Left lung (tissue), 4 donors: ENCODE measurements at regions not wholly inside any gene's neighbourhood (a gene's known extent, or its start where the extent isn't known, plus 50 kb on each side); places are given as distances from the start of the nearest gene placed in this dataset.

Experiments used
- ATAC-seq: fragments of 200-7000 bp; cut with Tn5 transposase; one replicate; pipeline ENCODE4 v1.9.1; 2020; ENCODE audit warnings: moderate library complexity
- DNase-seq, 4 donors: peaks; one replicate each; pipeline ENCODE4 v3.0.0-alpha.2; 2013 to 2020
- H3K27ac ChIP-seq, 2 donors: fragments of 200-600 bp; sonication (generic) in 1 of 2; one replicate each; pipeline versions ENCODE4 v1.5.0 to v1.8.0; 2020 to 2021
- H3K27me3 ChIP-seq, 2 donors: fragments of 200-600 bp; sonication (generic) in 1 of 2; one replicate each; pipeline versions ENCODE4 v1.5.0 to v1.8.0; 2020 to 2021
- H3K36me3 ChIP-seq, 2 donors: fragments of 200-600 bp; sonication (generic) in 1 of 2; one replicate each; pipeline versions ENCODE4 v1.5.0 to v1.8.0; 2020 to 2021
- H3K4me1 ChIP-seq, 2 donors: fragments of 200-600 bp; one replicate each; pipeline ENCODE4 v1.8.0; 2021
- H3K4me3 ChIP-seq, 2 donors: fragments of 200-600 bp; sonication (generic) in 1 of 2; one replicate each; pipeline versions ENCODE4 v1.5.0 to v1.8.0; 2020 to 2021; ENCODE audit warnings: mild to moderate bottlenecking in 1 of 2
- H3K9me3 ChIP-seq, 2 donors: fragments of 200-600 bp; sonication (generic) in 1 of 2; one replicate each; pipeline versions ENCODE4 v1.5.0 to v1.8.0; 2020 to 2021
- intact Hi-C, 2 donors: fragments of 100-400 bp; cut with DNase I; formaldehyde crosslinking; loops; one replicate each; pipeline versions ENCODE4 v1.11.2 to v1.14.2; 2022
- TF ChIP-seq, protein P1 (sequence below), 2 donors: fragments of 200-600 bp; sonication (generic) in 1 of 2; IDR thresholded peaks; one replicate each; pipeline versions ENCODE4 v1.5.0 to v1.8.0; 2021; ENCODE audit warnings: antibody characterized with exemption in 2 of 2
- donor health status: DM: no; HTN: yes; CAD: no.
- donor health status: DM: no; HTN: no; CAD: no.

DNA sequence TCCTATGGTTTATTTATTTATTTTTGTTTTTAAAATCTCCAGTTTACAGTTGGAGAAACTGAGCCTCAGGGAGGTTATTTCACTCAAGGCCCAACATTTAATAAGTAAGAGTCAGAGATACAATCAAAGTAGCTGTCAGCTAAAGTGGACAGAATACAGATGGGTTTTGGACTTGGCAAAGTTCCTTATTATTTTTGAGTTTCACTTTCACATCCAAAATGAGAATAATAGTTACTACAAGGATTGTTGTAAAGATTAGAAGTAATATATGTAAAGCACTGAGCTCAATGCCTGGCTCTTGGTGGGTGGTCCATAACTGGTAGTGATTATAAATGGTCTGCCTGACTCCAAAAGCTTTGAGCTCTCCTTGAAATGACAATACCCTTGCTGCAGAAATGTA, 87.5 kb upstream of the SESN3 start:
- DNase-seq (no peak), ATAC-seq (no peak)
- TF ChIP-seq, protein P1, sequence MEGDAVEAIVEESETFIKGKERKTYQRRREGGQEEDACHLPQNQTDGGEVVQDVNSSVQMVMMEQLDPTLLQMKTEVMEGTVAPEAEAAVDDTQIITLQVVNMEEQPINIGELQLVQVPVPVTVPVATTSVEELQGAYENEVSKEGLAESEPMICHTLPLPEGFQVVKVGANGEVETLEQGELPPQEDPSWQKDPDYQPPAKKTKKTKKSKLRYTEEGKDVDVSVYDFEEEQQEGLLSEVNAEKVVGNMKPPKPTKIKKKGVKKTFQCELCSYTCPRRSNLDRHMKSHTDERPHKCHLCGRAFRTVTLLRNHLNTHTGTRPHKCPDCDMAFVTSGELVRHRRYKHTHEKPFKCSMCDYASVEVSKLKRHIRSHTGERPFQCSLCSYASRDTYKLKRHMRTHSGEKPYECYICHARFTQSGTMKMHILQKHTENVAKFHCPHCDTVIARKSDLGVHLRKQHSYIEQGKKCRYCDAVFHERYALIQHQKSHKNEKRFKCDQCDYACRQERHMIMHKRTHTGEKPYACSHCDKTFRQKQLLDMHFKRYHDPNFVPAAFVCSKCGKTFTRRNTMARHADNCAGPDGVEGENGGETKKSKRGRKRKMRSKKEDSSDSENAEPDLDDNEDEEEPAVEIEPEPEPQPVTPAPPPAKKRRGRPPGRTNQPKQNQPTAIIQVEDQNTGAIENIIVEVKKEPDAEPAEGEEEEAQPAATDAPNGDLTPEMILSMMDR (IDR thresholded peaks at IDR 0.05) = no peak
- H3K4me3 ChIP-seq = no peak overlapping the region
- peaks cover 0 to 9% of the 10 kb centered on the region in 2 donors for H3K4me1 ChIP-seq
- H3K9me3 ChIP-seq = no peaks in the 10 kb centered on the region
- no peak overlapping the region for H3K27ac ChIP-seq
- no peaks in the 10 kb centered on the region for H3K36me3 ChIP-seq
- intact Hi-C loops = no loop called here
- H3K27me3 ChIP-seq = no peaks in the 10 kb centered on the region

DNA sequence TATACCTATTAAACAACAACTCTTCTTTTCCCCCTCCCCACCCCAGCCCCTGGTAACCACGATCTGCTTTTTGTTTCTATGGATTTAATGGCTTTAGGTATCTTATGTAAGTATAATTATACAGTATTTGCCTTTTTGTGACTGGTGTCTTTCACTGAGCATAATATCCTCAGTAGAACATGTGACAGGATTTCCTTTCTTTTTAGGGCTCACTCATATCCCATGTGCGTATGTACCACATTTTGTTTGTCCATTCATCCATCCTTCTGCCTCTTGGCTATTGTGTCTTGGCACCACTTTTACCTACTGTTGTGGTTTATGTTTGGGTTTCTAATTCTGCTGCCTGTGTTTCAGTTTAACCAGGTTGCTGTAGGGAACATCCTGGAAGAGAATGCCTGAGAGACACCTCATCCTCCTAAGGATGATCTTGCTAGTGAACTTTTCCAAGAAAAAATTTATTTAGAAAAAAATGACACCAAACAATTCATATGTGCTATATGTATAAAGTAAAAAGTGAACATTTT, 77.6 kb upstream of the SESN3 start:
- intact Hi-C loops = no loop called here
- Histone ChIP-seq H3K27me3 (no peaks in the 10 kb centered on the region), H3K9me3 (no peaks in the 10 kb centered on the region), H3K27ac (no peak overlapping the region), H3K4me1 (no peaks in the 10 kb centered on the region), H3K36me3 (no peaks in the 10 kb centered on the region), H3K4me3 (no peak overlapping the region)
- TF ChIP-seq, protein P1 (IDR thresholded peaks at IDR 0.05) = no peak
- no peak for ATAC-seq
- DNase-seq = no peak

- H3K27me3 ChIP-seq = no peaks in the 10 kb centered on the region
- DNase-seq (no peak), ATAC-seq (no peak)
- H3K4me1 ChIP-seq = no peaks in the 10 kb centered on the region
- H3K27ac ChIP-seq = no peak overlapping the region
- intact Hi-C loops = no loop called here
- no peaks in the 10 kb centered on the region for H3K36me3 ChIP-seq
- no peak overlapping the region for H3K4me3 ChIP-seq
- H3K9me3 ChIP-seq = no peaks in the 10 kb centered on the region
- TF ChIP-seq, protein P1 (IDR thresholded peaks at IDR 0.05) = no peak
Measured at GRCh38 chr11:95307286-95307685, 76.3 kb upstream of the SESN3 start.

- Histone ChIP-seq H3K27ac (no peak overlapping the region), H3K36me3 (no peaks in the 10 kb centered on the region), H3K9me3 (no peaks in the 10 kb centered on the region), H3K4me1 (no peaks in the 10 kb centered on the region), H3K27me3 (no peaks in the 10 kb centered on the region), H3K4me3 (no peak overlapping the region)
- DNase-seq (no peak), ATAC-seq (no peak)
- TF ChIP-seq, protein P1 (IDR thresholded peaks at IDR 0.05) = no peak
- intact Hi-C loops = no loop called here
Measured at GRCh38 chr11:95306801-95307200, 75.8 kb upstream of the SESN3 start.

GRCh38 chr11:95306123-95306522, 75.1 kb upstream of the SESN3 start:
- Histone ChIP-seq H3K36me3 (no peaks in the 10 kb centered on the region), H3K27ac (no peak overlapping the region), H3K27me3 (no peaks in the 10 kb centered on the region), H3K9me3 (no peaks in the 10 kb centered on the region), H3K4me1 (no peaks in the 10 kb centered on the region), H3K4me3 (no peak overlapping the region)
- intact Hi-C loops = no loop called here
- no peak for DNase-seq
- no peak for ATAC-seq
- TF ChIP-seq, protein P1 (IDR thresholded peaks at IDR 0.05) = no peak
